HepG2 (cell line): ENCODE measurements at regions not wholly inside any gene's neighbourhood (a gene's known extent, or its start where the extent isn't known, plus 50 kb on each side); places are given as distances from the start of the nearest gene placed in this dataset.

Experiments used
- ATAC-seq: fragments of 200-7000 bp; cut with Tn5 transposase; 3 replicates; pipeline ENCODE4 v1.9.1; 2020; ENCODE audit warnings: mild to moderate bottlenecking, moderate library complexity
- BruUV-seq: library from RNA; stranded (reverse); fragments of 400-500 nt; replicated peaks from 2 replicates; lab custom pipeline; 2021; lab: Mats Ljungman, UMichigan
- CTCF ChIA-PET: fragments of 300-600 bp; formaldehyde crosslinking; extraction: SDS; loops from one replicate; lab custom pipeline; 2021; ENCODE audit warnings: low total read pairs, inconsistent platforms, low intra/inter-chr PET ratio; lab: Yijun Ruan, JAX
- POLR2A ChIA-PET: fragments of 350-600 bp; sonication (Branson Sonifier 250); formaldehyde crosslinking; loops from one replicate; lab custom pipeline; 2020; ENCODE audit warnings: antibody characterized with exemption, inconsistent platforms; lab: Yijun Ruan, JAX
- DNase-seq: peaks from one replicate; pipeline ENCODE4 v3.0.0-alpha.2; 2015; ENCODE audit warnings: low spot score
- FAIRE-seq: peaks from 3 replicates; lab custom pipeline; 2011; peaks lifted over from hg19 to GRCh38; lab: Jason Lieb, UNC
- H2AFZ ChIP-seq: one replicate; pipeline ENCODE4 v1.6.1; 2011; ENCODE audit warnings: low read length, inconsistent platforms
- H3K27ac ChIP-seq: fragments of 300-600 bp; 3 replicates; pipeline ENCODE4 v1.8.0; 2011; ENCODE audit warnings: mixed run types, mild to moderate bottlenecking, mixed read lengths, low read length, inconsistent platforms; ENCODE audit not compliant: insufficient read depth; ENCODE audit errors: extremely low read length
- H3K27me3 ChIP-seq, 2 experiments: fragments of 200-600 bp in 1 of 2; 2 replicates in 1 of 2; 3 replicates in 1 of 2; pipeline versions ENCODE4 v1.6.0 to v1.8.0; 2011; ENCODE audit warnings: low read length in 2 of 2, mild to moderate bottlenecking in 2 of 2, moderate library complexity in 2 of 2, inconsistent platforms in 1 of 2; ENCODE audit not compliant: insufficient read depth in 2 of 2, control insufficient read depth in 1 of 2
- H3K36me3 ChIP-seq, 2 experiments: fragments of 200-600 bp in 1 of 2; replicated peaks in 1 of 2; 2 replicates in 1 of 2; 3 replicates in 1 of 2; pipeline versions ENCODE4 v1.5.1 to v1.8.0; 2011; ENCODE audit warnings: low read length in 2 of 2, inconsistent platforms in 1 of 2; ENCODE audit not compliant: insufficient read depth in 2 of 2, control insufficient read depth in 1 of 2
- H3K4me1 ChIP-seq: 2 replicates; pipeline ENCODE4 v1.5.1; 2012; ENCODE audit warnings: low read length, inconsistent platforms; ENCODE audit not compliant: insufficient read depth
- H3K4me2 ChIP-seq: 2 replicates; pipeline ENCODE4 v1.6.0; 2011; ENCODE audit warnings: low read depth, low read length, inconsistent platforms
- H3K4me3 ChIP-seq, 3 experiments: fragments of 200-600 bp in 1 of 3; sonication (generic), shearing (Covaris generic) in 1 of 3; replicated peaks in 1 of 3; 2 replicates each; pipeline ENCODE4 v1.5.1; 2011 to 2016; ENCODE audit warnings: low read length in 3 of 3, inconsistent platforms in 2 of 3, low read depth in 2 of 3, mild to moderate bottlenecking in 2 of 3, control low read depth in 1 of 3, mixed read lengths in 1 of 3; ENCODE audit not compliant: insufficient read depth in 1 of 3
- H3K79me2 ChIP-seq: one replicate; pipeline ENCODE4 v1.6.1; 2011; ENCODE audit warnings: low read length, inconsistent platforms; ENCODE audit not compliant: insufficient read depth
- H3K9ac ChIP-seq: 2 replicates; pipeline ENCODE4 v1.6.0; 2011; ENCODE audit warnings: mild to moderate bottlenecking, low read depth, low read length, inconsistent platforms; ENCODE audit not compliant: insufficient read depth
- H3K9me3 ChIP-seq: 2 replicates; pipeline ENCODE4 v1.5.1; 2012; ENCODE audit warnings: mild to moderate bottlenecking, low read length
- H4K20me1 ChIP-seq: 2 replicates; pipeline ENCODE4 v1.6.0; 2011; ENCODE audit warnings: inconsistent platforms, mild to moderate bottlenecking, low read length, moderate library complexity; ENCODE audit not compliant: insufficient read depth
- CBFB ChIP-seq: sonication (generic); formaldehyde crosslinking; IDR thresholded peaks from 2 replicates; pipeline ENCODE4 v1.4.0; 2020; ENCODE audit warnings: missing genetic modification reagents
- FOXC1 ChIP-seq: sonication (generic); formaldehyde crosslinking; IDR thresholded peaks from 2 replicates; pipeline ENCODE4 v1.8.0; 2022; ENCODE audit warnings: mild to moderate bottlenecking, missing genetic modification reagents, borderline replicate concordance
- NFE2L1 ChIP-seq: sonication (generic); formaldehyde crosslinking; IDR thresholded peaks from 2 replicates; pipeline ENCODE4 v1.4.0; 2020; ENCODE audit warnings: missing genetic modification reagents, mild to moderate bottlenecking, borderline replicate concordance
- RERE ChIP-seq: IDR thresholded peaks from 2 replicates; pipeline ENCODE4 v1.6.1; 2016; ENCODE audit warnings: low read depth, missing genetic modification reagents, missing compliant biosample characterization
- ZBTB42 ChIP-seq: sonication (generic); formaldehyde crosslinking; IDR thresholded peaks from 2 replicates; pipeline ENCODE4 v1.5.0; 2020; ENCODE audit warnings: mild to moderate bottlenecking, missing genetic modification reagents
- ZBTB49 ChIP-seq: sonication (generic); formaldehyde crosslinking; IDR thresholded peaks from 2 replicates; pipeline ENCODE4 v1.4.0; 2020; ENCODE audit warnings: missing genetic modification reagents, borderline replicate concordance
- ZBTB8A ChIP-seq: sonication (generic); formaldehyde crosslinking; IDR thresholded peaks from 2 replicates; pipeline ENCODE4 v1.4.0; 2020; ENCODE audit warnings: mild to moderate bottlenecking, low read depth, missing genetic modification reagents, borderline replicate concordance
- ZFP91 ChIP-seq: sonication (generic); formaldehyde crosslinking; IDR thresholded peaks from 2 replicates; pipeline ENCODE4 v1.9.0; 2022; ENCODE audit warnings: missing genetic modification reagents, mild to moderate bottlenecking, borderline replicate concordance
- ZNF274 ChIP-seq: sonication (generic); formaldehyde crosslinking; IDR thresholded peaks from 2 replicates; pipeline ENCODE4 v1.5.1; 2020; ENCODE audit warnings: mild to moderate bottlenecking, missing genetic modification reagents
- ZNF432 ChIP-seq: sonication (generic); formaldehyde crosslinking; IDR thresholded peaks from 2 replicates; pipeline ENCODE4 v1.5.0; 2020; ENCODE audit warnings: missing genetic modification reagents, mild to moderate bottlenecking, borderline replicate concordance
- ZNF484 ChIP-seq: sonication (generic); formaldehyde crosslinking; IDR thresholded peaks from 2 replicates; pipeline ENCODE4 v1.5.1; 2020; ENCODE audit warnings: mild to moderate bottlenecking, low read depth, missing genetic modification reagents, borderline replicate concordance
- ZNF629 ChIP-seq: sonication (generic); formaldehyde crosslinking; conservative IDR thresholded peaks from 2 replicates; pipeline ENCODE4 v1.5.0; 2020; ENCODE audit warnings: missing genetic modification reagents
- ZNF710 ChIP-seq: sonication (generic); formaldehyde crosslinking; IDR thresholded peaks from 2 replicates; pipeline ENCODE4 v1.5.0; 2020; ENCODE audit warnings: mild to moderate bottlenecking, missing genetic modification reagents, borderline replicate concordance
- WGBS: methylation state at CpG from one replicate; pipeline ENCODE4 v1.1.6; 2017; ENCODE audit warnings: low lambda C conversion rate; 5-methylcytosine and 5-hydroxymethylcytosine counted together
- in situ Hi-C: cut with HindIII; loops from 2 replicates; pipeline ENCODE4 v1.10.0; 2017; ENCODE audit warnings: low pct_unique_long_range_greater_than_20kb; ENCODE audit not compliant: extremely low pct_ligation_motif_present
- intact Hi-C: fragments of 100-400 bp; cut with micrococcal nuclease; formaldehyde crosslinking; loops from one replicate; pipeline ENCODE4 v1.10.0; 2022; ENCODE audit not compliant: unreplicated experiment

- intact Hi-C loops, result no loop called here
- ChIA-PET POLR2A (no interaction called here), CTCF (no interaction called here)
- Histone ChIP-seq H3K4me2 (no peak overlapping the region), H3K27me3 (no peaks in the 10 kb centered on the region), H3K4me1 (no peaks in the 10 kb centered on the region), H3K79me2 (no peaks in the 10 kb centered on the region), H2AFZ (no peak overlapping the region), H3K36me3 (no peaks in the 10 kb centered on the region), H3K27ac (no peak overlapping the region), H3K9me3 (no peaks in the 10 kb centered on the region), H3K4me3 (no peak overlapping the region), H3K9ac (no peak overlapping the region), H4K20me1 (no peaks in the 10 kb centered on the region)
- BruUV-seq, result no TSS peak
- in situ Hi-C loops, result no loop called here
- DNase-seq (no peak), FAIRE-seq (no peak), ATAC-seq (no peak)
- WGBS, result 24% methylated on average over 5 of the region's 5 CpGs
- TF ChIP-seq ZBTB42 (CRISPR knock-in tag) (no peak), CBFB (CRISPR knock-in tag) (no peak), ZBTB8A (CRISPR knock-in tag) (no peak), ZFP91 (CRISPR knock-in tag) (no peak), FOXC1 (no peak), ZNF710 (CRISPR knock-in tag) (no peak), ZNF432 (no peak), NFE2L1 (CRISPR knock-in tag) (no peak), ZNF484 (no peak), ZBTB49 (no peak), ZNF274 (no peak), ZNF629 (CRISPR knock-in tag) (no peak), RERE (CRISPR knock-in tag) (no peak)
These were observed 297.1 kb upstream of the RIMS1 start for GRCh38 chr6:71589254-71589653.
